GM12878 (cell line): ENCODE measurements at regions not wholly inside any gene's neighbourhood (a gene's known extent, or its start where the extent isn't known, plus 50 kb on each side); places are given as distances from the start of the nearest gene placed in this dataset.

ENCODE experiments used
- ATAC-seq: fragments of 200-7000 bp; cut with Tn5 transposase; 3 replicates; pipeline ENCODE4 v1.9.1; 2020; ENCODE audit warnings: mild to moderate bottlenecking, moderate library complexity
- BruUV-seq: library from RNA; stranded (reverse); fragments of 400-500 nt; replicated peaks from 2 replicates; lab custom pipeline; 2021; lab: Mats Ljungman, UMichigan
- CTCF ChIA-PET: fragments of 300-600 bp; sonication (Branson Sonifier 250); formaldehyde crosslinking; extraction: SDS; loops from one replicate; lab custom pipeline; 2021; ENCODE audit warnings: inconsistent platforms; lab: Yijun Ruan, JAX
- POLR2A ChIA-PET: fragments of 350-600 bp; formaldehyde crosslinking; extraction: SDS; loops from one replicate; lab custom pipeline; 2021; ENCODE audit warnings: inconsistent platforms; lab: Charles Lee
- RAD21 ChIA-PET: fragments of 300-600 bp; sonication (Branson Sonifier 250); formaldehyde crosslinking; loops from one replicate; lab custom pipeline; 2023; ENCODE audit warnings: antibody characterized with exemption; ENCODE audit not compliant: unreplicated experiment; lab: Charles Lee
- SMC1A ChIA-PET: fragments of 300-600 bp; sonication (Branson Sonifier 250); formaldehyde crosslinking; loops from one replicate; lab custom pipeline; 2023; ENCODE audit not compliant: unreplicated experiment, uncharacterized antibody; lab: Charles Lee
- DNase-seq: peaks from one replicate; pipeline ENCODE4 v3.0.0-alpha.2; 2011; ENCODE audit warnings: low read depth, low spot score
- FAIRE-seq: peaks from 3 replicates; lab custom pipeline; 2011; peaks lifted over from hg19 to GRCh38; lab: Jason Lieb, UNC
- H2AFZ ChIP-seq: 2 replicates; pipeline ENCODE4 v1.6.0; 2011; ENCODE audit warnings: low read depth, low read length, control low read depth; ENCODE audit not compliant: control insufficient read depth
- H3K27ac ChIP-seq: 2 replicates; pipeline ENCODE4 v1.5.1; 2011; ENCODE audit warnings: control low read depth; ENCODE audit not compliant: control insufficient read depth, insufficient read depth
- H3K27me3 ChIP-seq, 2 experiments: replicated peaks in 1 of 2; 2 replicates each; pipeline versions ENCODE4 v1.6.0 to v1.6.1; 2011; ENCODE audit warnings: low read length in 1 of 2; ENCODE audit not compliant: control insufficient read depth in 2 of 2, insufficient read depth in 2 of 2
- H3K36me3 ChIP-seq, 2 experiments: 2 replicates each; pipeline ENCODE4 v1.5.1; 2011; ENCODE audit warnings: low read length in 1 of 2; ENCODE audit not compliant: control insufficient read depth in 2 of 2, insufficient read depth in 2 of 2
- H3K4me1 ChIP-seq: 2 replicates; pipeline ENCODE4 v1.6.1; 2011; ENCODE audit warnings: mild to moderate bottlenecking, low read length, moderate library complexity, mixed read lengths; ENCODE audit not compliant: control insufficient read depth, insufficient read depth
- H3K4me2 ChIP-seq: 2 replicates; pipeline ENCODE4 v1.6.0; 2011; ENCODE audit warnings: control low read depth; ENCODE audit not compliant: control insufficient read depth, insufficient read depth
- H3K4me3 ChIP-seq: fragments of 200-600 bp; sonication (generic); 2 replicates; pipeline ENCODE4 v1.5.1; 2016
- H3K79me2 ChIP-seq: 2 replicates; pipeline ENCODE4 v1.6.0; 2011; ENCODE audit warnings: low read length; ENCODE audit not compliant: control insufficient read depth, insufficient read depth
- H3K9ac ChIP-seq: 2 replicates; pipeline ENCODE4 v1.8.0; 2011; ENCODE audit warnings: low read length, control low read depth, mixed read lengths; ENCODE audit not compliant: control insufficient read depth, insufficient read depth
- H3K9me3 ChIP-seq: replicated peaks from 3 replicates; pipeline ENCODE4 v1.5.1; 2011; ENCODE audit warnings: mild to moderate bottlenecking, low read length; ENCODE audit not compliant: control insufficient read depth, insufficient read depth
- H4K20me1 ChIP-seq: 2 replicates; pipeline ENCODE4 v1.6.0; 2011; ENCODE audit not compliant: control insufficient read depth, insufficient read depth
- CHD4 ChIP-seq: fragments of 200-600 bp; sonication (generic); IDR thresholded peaks from 2 replicates; pipeline ENCODE4 v1.6.1; 2016; ENCODE audit warnings: mild to moderate bottlenecking
- IKZF1 ChIP-seq: fragments of 450-650 bp; conservative IDR thresholded peaks from 2 replicates; pipeline ENCODE4 v1.6.1; 2017; ENCODE audit warnings: antibody characterized with exemption, mild to moderate bottlenecking
- KLF5 ChIP-seq: fragments of 450-650 bp; IDR thresholded peaks from 2 replicates; pipeline ENCODE4 v1.6.1; 2014; ENCODE audit warnings: mild to moderate bottlenecking; ENCODE audit not compliant: partially characterized antibody
- POU2F2 ChIP-seq: IDR thresholded peaks from 3 replicates; pipeline ENCODE4 v1.6.1; 2011; ENCODE audit warnings: low read depth, mild to moderate bottlenecking, low read length, borderline replicate concordance
- RB1 ChIP-seq: fragments of 450-650 bp; formaldehyde crosslinking; IDR thresholded peaks from 2 replicates; pipeline ENCODE4 v1.6.1; 2017; ENCODE audit warnings: mild to moderate bottlenecking, borderline replicate concordance
- SREBF1 ChIP-seq: IDR thresholded peaks from 2 replicates; pipeline ENCODE4 v1.6.1; 2012; ENCODE audit warnings: mild to moderate bottlenecking, low read length
- WGBS: methylation state at CpG from one replicate; pipeline ENCODE4 v1.1.6; 2016; ENCODE audit warnings: low lambda C conversion rate; ENCODE audit not compliant: insufficient replicate concordance, insufficient coverage; ENCODE audit errors: missing lambda C conversion rate; 5-methylcytosine and 5-hydroxymethylcytosine counted together
- in situ Hi-C: fragments of 300-500 bp; cut with MboI; formaldehyde crosslinking; loops from 9 replicates; pipeline ENCODE4 v1.14.3; 2018; ENCODE audit warnings: mixed read lengths
- intact Hi-C: fragments of 100-400 bp; cut with micrococcal nuclease; formaldehyde crosslinking; loops from one replicate; pipeline ENCODE4 v1.14.2; 2022; ENCODE audit not compliant: unreplicated experiment
- TF ChIP-seq, protein P1 (sequence below): IDR thresholded peaks from 2 replicates; pipeline ENCODE4 v1.6.1; 2011; ENCODE audit warnings: low read depth, mild to moderate bottlenecking, low read length, moderate library complexity, borderline replicate concordance; ENCODE audit errors: extremely low read depth
- TF ChIP-seq, protein P2 (sequence below): fragments of 450-650 bp; IDR thresholded peaks from 2 replicates; pipeline ENCODE4 v1.6.1; 2017; ENCODE audit warnings: low read depth, mild to moderate bottlenecking, moderate library complexity

DNA sequence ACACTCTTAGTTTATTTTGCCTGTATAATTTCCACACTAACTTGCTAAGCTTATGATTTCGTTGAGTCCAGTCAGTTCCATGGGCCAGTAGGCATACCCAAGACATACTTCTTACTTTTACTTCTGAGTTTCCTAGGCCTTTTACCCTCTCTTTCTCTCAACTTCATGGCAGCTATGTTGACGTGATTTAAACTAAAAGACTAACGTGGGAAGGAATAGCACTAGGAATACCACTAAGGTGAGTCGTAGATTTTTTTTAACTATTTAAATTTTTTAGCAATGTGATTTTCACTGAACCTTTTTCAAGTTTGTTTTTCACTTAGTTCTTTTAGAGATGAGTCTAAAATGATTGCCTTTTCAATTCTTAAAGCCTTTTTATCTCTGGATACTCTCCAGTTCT, 793.5 kb upstream of the NOVA1 start:
- SMC1A ChIA-PET, result no interaction called here
- no peak for ATAC-seq
- TF ChIP-seq, protein P1, sequence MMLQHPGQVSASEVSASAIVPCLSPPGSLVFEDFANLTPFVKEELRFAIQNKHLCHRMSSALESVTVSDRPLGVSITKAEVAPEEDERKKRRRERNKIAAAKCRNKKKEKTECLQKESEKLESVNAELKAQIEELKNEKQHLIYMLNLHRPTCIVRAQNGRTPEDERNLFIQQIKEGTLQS, result no peak
- TF ChIP-seq SREBF1 (no peak), KLF5 (no peak), CHD4 (no peak), POU2F2 (no peak), RB1 (no peak), IKZF1 (no peak)
- TF ChIP-seq, protein P2, sequence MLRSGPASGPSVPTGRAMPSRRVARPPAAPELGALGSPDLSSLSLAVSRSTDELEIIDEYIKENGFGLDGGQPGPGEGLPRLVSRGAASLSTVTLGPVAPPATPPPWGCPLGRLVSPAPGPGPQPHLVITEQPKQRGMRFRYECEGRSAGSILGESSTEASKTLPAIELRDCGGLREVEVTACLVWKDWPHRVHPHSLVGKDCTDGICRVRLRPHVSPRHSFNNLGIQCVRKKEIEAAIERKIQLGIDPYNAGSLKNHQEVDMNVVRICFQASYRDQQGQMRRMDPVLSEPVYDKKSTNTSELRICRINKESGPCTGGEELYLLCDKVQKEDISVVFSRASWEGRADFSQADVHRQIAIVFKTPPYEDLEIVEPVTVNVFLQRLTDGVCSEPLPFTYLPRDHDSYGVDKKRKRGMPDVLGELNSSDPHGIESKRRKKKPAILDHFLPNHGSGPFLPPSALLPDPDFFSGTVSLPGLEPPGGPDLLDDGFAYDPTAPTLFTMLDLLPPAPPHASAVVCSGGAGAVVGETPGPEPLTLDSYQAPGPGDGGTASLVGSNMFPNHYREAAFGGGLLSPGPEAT, result no peak
- no peak for FAIRE-seq
- Histone ChIP-seq H3K9ac (no peak overlapping the region), H3K27ac (no peak overlapping the region), H4K20me1 (no peaks in the 10 kb centered on the region), H3K4me1 (no peaks in the 10 kb centered on the region), H3K79me2 (no peaks in the 10 kb centered on the region), H3K9me3 (no peaks in the 10 kb centered on the region), H3K27me3 (no peaks in the 10 kb centered on the region), H3K4me3 (no peak overlapping the region), H3K36me3 (no peaks in the 10 kb centered on the region), H2AFZ (no peak overlapping the region), H3K4me2 (no peak overlapping the region)
- DNase-seq, result no peak
- RAD21 ChIA-PET, result no interaction called here
- CTCF ChIA-PET, result no interaction called here
- intact Hi-C loops (no loop called here), in situ Hi-C loops (no loop called here)
- POLR2A ChIA-PET, result no interaction called here
- BruUV-seq, result no TSS peak
- 33% methylated on average over 4 of the region's 4 CpGs for WGBS
